ENCODE measurements at regions not wholly inside any gene's neighbourhood (a gene's known extent, or its start where the extent isn't known, plus 50 kb on each side); places are given as distances from the start of the nearest gene placed in this dataset.

- peaks cover 18% of the 10 kb centered on the region for H3K9me3 Mint-ChIP-seq
- DNase-seq = no peak
- H3K27ac Mint-ChIP-seq = no peak overlapping the region
- H3K27me3 Mint-ChIP-seq (ENCODE audit: low read depth, poor library complexity) = peaks cover 8% of the 10 kb centered on the region
- no peak for TF ChIP-seq CTCF (IDR thresholded peaks at IDR 0.05)
- peaks cover 8% of the 10 kb centered on the region for H3K36me3 Mint-ChIP-seq (ENCODE audit: low read depth)
- no peaks in the 10 kb centered on the region for H3K4me1 Mint-ChIP-seq
- no peak overlapping the region for H3K4me3 Mint-ChIP-seq
Measured at GRCh38 chr1:62370594-62370993, 51.4 kb upstream of the KANK4 start.

- Mint-ChIP-seq H3K27me3 (ENCODE audit: low read depth, poor library complexity) (peaks cover 8% of the 10 kb centered on the region), H3K9me3 (peaks cover 14% of the 10 kb centered on the region), H3K4me3 (no peak overlapping the region), H3K4me1 (no peaks in the 10 kb centered on the region), H3K27ac (no peak overlapping the region), H3K36me3 (ENCODE audit: low read depth) (peaks cover 5% of the 10 kb centered on the region)
- TF ChIP-seq CTCF (IDR thresholded peaks at IDR 0.05) = no peak
- DNase-seq = no peak
Measured at GRCh38 chr1:62371375-62371774, 52.1 kb upstream of the KANK4 start.

GRCh38 chr1:62373221-62373620, 54.0 kb upstream of the KANK4 start:
- H3K4me3 Mint-ChIP-seq = no peak overlapping the region
- no peak for DNase-seq
- H3K27ac Mint-ChIP-seq = no peak overlapping the region
- H3K4me1 Mint-ChIP-seq = no peaks in the 10 kb centered on the region
- H3K9me3 Mint-ChIP-seq = peaks cover 15% of the 10 kb centered on the region
- H3K27me3 Mint-ChIP-seq (ENCODE audit: low read depth, poor library complexity) = peaks cover 4% of the 10 kb centered on the region
- H3K36me3 Mint-ChIP-seq (ENCODE audit: low read depth) = no peaks in the 10 kb centered on the region
- TF ChIP-seq CTCF (IDR thresholded peaks at IDR 0.05) = no peak

GRCh38 chr1:62377043-62377562, 57.9 kb upstream of the KANK4 start:
- H3K27ac Mint-ChIP-seq = no peak overlapping the region
- H3K4me1 Mint-ChIP-seq = no peaks in the 10 kb centered on the region
- TF ChIP-seq CTCF (IDR thresholded peaks at IDR 0.05) = no peak
- H3K27me3 Mint-ChIP-seq (ENCODE audit: low read depth, poor library complexity) = peaks cover 4% of the 10 kb centered on the region
- H3K4me3 Mint-ChIP-seq = no peak overlapping the region
- H3K36me3 Mint-ChIP-seq (ENCODE audit: low read depth) = no peaks in the 10 kb centered on the region
- peaks cover 33% of the 10 kb centered on the region for H3K9me3 Mint-ChIP-seq
- no peak for DNase-seq

- no peak overlapping the region for H3K27ac Mint-ChIP-seq
- peaks cover 11% of the 10 kb centered on the region for H3K4me1 Mint-ChIP-seq
- TF ChIP-seq CTCF (IDR thresholded peaks at IDR 0.05) = no peak
- peaks cover 6% of the 10 kb centered on the region for H3K27me3 Mint-ChIP-seq (ENCODE audit: low read depth, poor library complexity)
- H3K36me3 Mint-ChIP-seq (ENCODE audit: low read depth) = no peaks in the 10 kb centered on the region
- DNase-seq = no peak
- no peak overlapping the region for H3K4me3 Mint-ChIP-seq
- H3K9me3 Mint-ChIP-seq = peaks cover 33% of the 10 kb centered on the region
Measured at GRCh38 chr1:62380181-62380580, 56.7 kb upstream of the USP1 start.

- DNase-seq = no peak
- Mint-ChIP-seq H3K27ac (no peak overlapping the region), H3K36me3 (ENCODE audit: low read depth) (no peaks in the 10 kb centered on the region), H3K9me3 (peaks cover 31% of the 10 kb centered on the region), H3K4me1 (peaks cover 13% of the 10 kb centered on the region), H3K27me3 (ENCODE audit: low read depth, poor library complexity) (peaks cover 2% of the 10 kb centered on the region), H3K4me3 (no peak overlapping the region)
- no peak for TF ChIP-seq CTCF (IDR thresholded peaks at IDR 0.05)
Measured at GRCh38 chr1:62381831-62382657, 54.8 kb upstream of the USP1 start.
